ENCODE measurements at regions not wholly inside any gene's neighbourhood (a gene's known extent, or its start where the extent isn't known, plus 50 kb on each side); places are given as distances from the start of the nearest gene placed in this dataset.

GRCh38 chr18:78905334-78905733 lies 74.3 kb upstream of the SALL3 start:
- TF ChIP-seq ZNF8 (CRISPR knock-in tag; IDR thresholded peaks at IDR 0.05) (no peak), ARNTL (CRISPR knock-in tag; IDR thresholded peaks at IDR 0.05; ENCODE audit: borderline replicate concordance, low read depth) (no peak), GLIS3 (CRISPR knock-in tag; IDR thresholded peaks at IDR 0.05) (no peak), CREB5 (CRISPR knock-in tag; IDR thresholded peaks at IDR 0.05; ENCODE audit: low read depth) (no peak), TOX (CRISPR knock-in tag; IDR thresholded peaks at IDR 0.05; ENCODE audit: borderline replicate concordance) (no peak), ZFP3 (CRISPR knock-in tag; IDR thresholded peaks at IDR 0.05) (no peak), ZFP30 (CRISPR knock-in tag; IDR thresholded peaks at IDR 0.05) (no peak), ISL1 (CRISPR knock-in tag; IDR thresholded peaks at IDR 0.05) (no peak), PATZ1 (CRISPR knock-in tag; IDR thresholded peaks at IDR 0.05; ENCODE audit: borderline replicate concordance) (no peak), OSR1 (CRISPR knock-in tag; IDR thresholded peaks at IDR 0.05) (no peak), CSDC2 (CRISPR knock-in tag; IDR thresholded peaks at IDR 0.05) (no peak), CSRNP3 (CRISPR knock-in tag; IDR thresholded peaks at IDR 0.05) (no peak), ZC3H10 (CRISPR knock-in tag; IDR thresholded peaks at IDR 0.05) (no peak), SNAI2 (CRISPR knock-in tag; IDR thresholded peaks at IDR 0.05) (no peak), ZNF70 (CRISPR knock-in tag; IDR thresholded peaks at IDR 0.05) (no peak), PPARA (CRISPR knock-in tag; IDR thresholded peaks at IDR 0.05; ENCODE audit: borderline replicate concordance) (no peak)
- TF ChIP-seq, protein P1, sequence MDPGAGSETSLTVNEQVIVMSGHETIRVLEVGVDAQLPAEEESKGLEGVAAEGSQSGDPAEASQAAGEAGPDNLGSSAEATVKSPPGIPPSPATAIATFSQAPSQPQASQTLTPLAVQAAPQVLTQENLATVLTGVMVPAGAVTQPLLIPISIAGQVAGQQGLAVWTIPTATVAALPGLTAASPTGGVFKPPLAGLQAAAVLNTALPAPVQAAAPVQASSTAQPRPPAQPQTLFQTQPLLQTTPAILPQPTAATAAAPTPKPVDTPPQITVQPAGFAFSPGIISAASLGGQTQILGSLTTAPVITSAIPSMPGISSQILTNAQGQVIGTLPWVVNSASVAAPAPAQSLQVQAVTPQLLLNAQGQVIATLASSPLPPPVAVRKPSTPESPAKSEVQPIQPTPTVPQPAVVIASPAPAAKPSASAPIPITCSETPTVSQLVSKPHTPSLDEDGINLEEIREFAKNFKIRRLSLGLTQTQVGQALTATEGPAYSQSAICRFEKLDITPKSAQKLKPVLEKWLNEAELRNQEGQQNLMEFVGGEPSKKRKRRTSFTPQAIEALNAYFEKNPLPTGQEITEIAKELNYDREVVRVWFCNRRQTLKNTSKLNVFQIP (CRISPR knock-in tag; IDR thresholded peaks at IDR 0.05; ENCODE audit: borderline replicate concordance, low read depth), result no peak
- no peak for ATAC-seq

- no peak for TF ChIP-seq ZNF565 (CRISPR knock-in tag; conservative IDR thresholded peaks at IDR 0.05; ENCODE audit: low read depth)
- no peak for TF ChIP-seq GLIS3 (CRISPR knock-in tag; IDR thresholded peaks at IDR 0.05)
- no peak for TF ChIP-seq BACH2 (CRISPR knock-in tag; IDR thresholded peaks at IDR 0.05; ENCODE audit: borderline replicate concordance)
- TF ChIP-seq TOX (CRISPR knock-in tag; IDR thresholded peaks at IDR 0.05; ENCODE audit: borderline replicate concordance), result no peak
- TF ChIP-seq CSDC2 (CRISPR knock-in tag; IDR thresholded peaks at IDR 0.05), result no peak
- TF ChIP-seq ZNF8 (CRISPR knock-in tag; IDR thresholded peaks at IDR 0.05), result no peak
- no peak for TF ChIP-seq ESRRG (CRISPR knock-in tag; IDR thresholded peaks at IDR 0.05)
- no peak for TF ChIP-seq CSRNP3 (CRISPR knock-in tag; IDR thresholded peaks at IDR 0.05)
- TF ChIP-seq OSR1 (CRISPR knock-in tag; IDR thresholded peaks at IDR 0.05), result no peak
- no peak for TF ChIP-seq ZNF70 (CRISPR knock-in tag; IDR thresholded peaks at IDR 0.05)
Observed at GRCh38 chr18:78906066-78906465, 73.6 kb upstream of the SALL3 start.

DNA sequence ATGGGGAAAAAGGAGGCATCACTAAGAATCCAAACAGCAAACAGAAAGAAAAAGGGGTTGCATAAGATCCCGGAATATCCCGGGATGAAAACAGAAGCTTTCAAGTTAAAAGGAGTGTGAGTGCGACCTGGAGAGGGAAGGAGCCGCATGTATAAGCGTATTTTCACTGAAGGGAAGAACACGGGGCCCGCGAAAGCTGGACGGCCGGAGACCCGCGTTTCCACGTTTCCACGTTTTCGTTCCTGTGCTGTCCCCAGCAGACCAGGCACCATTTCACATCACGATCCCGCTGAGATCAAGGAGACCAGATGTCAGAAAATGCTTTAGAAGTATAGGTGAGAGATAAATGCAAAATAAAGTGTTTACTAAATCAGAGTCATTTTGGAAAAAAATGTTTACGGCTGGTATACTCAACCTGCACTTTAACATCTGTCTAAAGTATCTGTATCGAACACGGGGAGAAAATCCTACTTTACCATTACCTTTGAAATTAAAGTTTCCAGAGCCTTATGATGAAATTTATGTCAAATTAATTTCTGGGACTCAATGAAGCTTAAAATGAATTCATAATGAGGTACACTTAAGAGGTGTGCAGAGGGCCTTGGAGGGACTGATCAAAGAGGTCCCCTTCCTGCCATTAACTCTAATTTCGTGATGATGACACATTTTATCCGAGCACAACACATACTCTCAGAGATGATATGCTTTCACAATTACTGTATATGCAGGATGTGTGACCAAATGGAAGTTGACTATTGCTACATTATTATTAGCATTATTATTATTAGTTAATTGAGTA lies 71.0 kb upstream of the SALL3 start:
- TF ChIP-seq ZC3H10 (CRISPR knock-in tag; IDR thresholded peaks at IDR 0.05), result no peak
- no peak for TF ChIP-seq OSR1 (CRISPR knock-in tag; IDR thresholded peaks at IDR 0.05)
- no peak for TF ChIP-seq TCF4 (CRISPR knock-in tag; IDR thresholded peaks at IDR 0.05; ENCODE audit: borderline replicate concordance)
- TF ChIP-seq, protein P1 (CRISPR knock-in tag; IDR thresholded peaks at IDR 0.05; ENCODE audit: borderline replicate concordance, low read depth), result no peak
- no peak for TF ChIP-seq ZNF565 (CRISPR knock-in tag; conservative IDR thresholded peaks at IDR 0.05; ENCODE audit: low read depth)
- TF ChIP-seq, protein P2, sequence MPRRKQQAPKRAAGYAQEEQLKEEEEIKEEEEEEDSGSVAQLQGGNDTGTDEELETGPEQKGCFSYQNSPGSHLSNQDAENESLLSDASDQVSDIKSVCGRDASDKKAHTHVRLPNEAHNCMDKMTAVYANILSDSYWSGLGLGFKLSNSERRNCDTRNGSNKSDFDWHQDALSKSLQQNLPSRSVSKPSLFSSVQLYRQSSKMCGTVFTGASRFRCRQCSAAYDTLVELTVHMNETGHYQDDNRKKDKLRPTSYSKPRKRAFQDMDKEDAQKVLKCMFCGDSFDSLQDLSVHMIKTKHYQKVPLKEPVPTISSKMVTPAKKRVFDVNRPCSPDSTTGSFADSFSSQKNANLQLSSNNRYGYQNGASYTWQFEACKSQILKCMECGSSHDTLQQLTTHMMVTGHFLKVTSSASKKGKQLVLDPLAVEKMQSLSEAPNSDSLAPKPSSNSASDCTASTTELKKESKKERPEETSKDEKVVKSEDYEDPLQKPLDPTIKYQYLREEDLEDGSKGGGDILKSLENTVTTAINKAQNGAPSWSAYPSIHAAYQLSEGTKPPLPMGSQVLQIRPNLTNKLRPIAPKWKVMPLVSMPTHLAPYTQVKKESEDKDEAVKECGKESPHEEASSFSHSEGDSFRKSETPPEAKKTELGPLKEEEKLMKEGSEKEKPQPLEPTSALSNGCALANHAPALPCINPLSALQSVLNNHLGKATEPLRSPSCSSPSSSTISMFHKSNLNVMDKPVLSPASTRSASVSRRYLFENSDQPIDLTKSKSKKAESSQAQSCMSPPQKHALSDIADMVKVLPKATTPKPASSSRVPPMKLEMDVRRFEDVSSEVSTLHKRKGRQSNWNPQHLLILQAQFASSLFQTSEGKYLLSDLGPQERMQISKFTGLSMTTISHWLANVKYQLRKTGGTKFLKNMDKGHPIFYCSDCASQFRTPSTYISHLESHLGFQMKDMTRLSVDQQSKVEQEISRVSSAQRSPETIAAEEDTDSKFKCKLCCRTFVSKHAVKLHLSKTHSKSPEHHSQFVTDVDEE (CRISPR knock-in tag; IDR thresholded peaks at IDR 0.05), result no peak
- no peak for TF ChIP-seq PPARA (CRISPR knock-in tag; IDR thresholded peaks at IDR 0.05; ENCODE audit: borderline replicate concordance)
- no peak for TF ChIP-seq ZFP3 (CRISPR knock-in tag; IDR thresholded peaks at IDR 0.05)
- no peak for TF ChIP-seq ARNTL (CRISPR knock-in tag; IDR thresholded peaks at IDR 0.05; ENCODE audit: borderline replicate concordance, low read depth)
- TF ChIP-seq ISL1 (CRISPR knock-in tag; IDR thresholded peaks at IDR 0.05), result no peak
- no peak for TF ChIP-seq RARB (CRISPR knock-in tag; IDR thresholded peaks at IDR 0.05)
- no peak for ATAC-seq

More at GRCh38 chr18:78906066-78906465, 73.6 kb upstream of the SALL3 start:
- no peak for ATAC-seq
